Testis (tissue), 2 donors: ENCODE measurements at regions not wholly inside any gene's neighbourhood (a gene's known extent, or its start where the extent isn't known, plus 50 kb on each side); places are given as distances from the start of the nearest gene placed in this dataset.
"Not testable (repeated sequence)": the region's sequence is repeated elsewhere in the genome, so short reads cannot be mapped to it uniquely, and the experiment has no call there.

ENCODE experiments used
- DNase-seq: peaks from one replicate; pipeline ENCODE4 v3.0.0-alpha.2; 2019
- H3K27ac ChIP-seq, 2 donors: fragments of 200-600 bp; sonication (generic); one replicate each; pipeline ENCODE4 v1.5.1; 2019
- H3K27me3 ChIP-seq: fragments of 200-600 bp; sonication (generic); one replicate; pipeline ENCODE4 v1.5.1; 2019
- H3K36me3 ChIP-seq: fragments of 200-600 bp; sonication (generic); one replicate; pipeline ENCODE4 v1.5.1; 2017; ENCODE audit warnings: low read depth; ENCODE audit errors: missing control alignments
- H3K4me1 ChIP-seq: fragments of 200-600 bp; sonication (generic); one replicate; pipeline ENCODE4 v1.5.1; 2019
- H3K4me3 ChIP-seq, 2 donors: fragments of 200-600 bp; sonication (generic); one replicate each; pipeline ENCODE4 v1.5.1; 2017 to 2019
- H3K9me3 ChIP-seq: fragments of 200-600 bp; sonication (generic); one replicate; pipeline ENCODE4 v1.5.1; 2017
- CTCF ChIP-seq, 3 experiments: fragments of 450-650 bp in 2 of 3; fragments of 200-600 bp in 1 of 3; sonication (generic) in 1 of 3; IDR thresholded peaks; one replicate each; pipeline ENCODE4 v1.5.1; 2016 to 2019; ENCODE audit warnings: antibody characterized with exemption in 3 of 3, mild to moderate bottlenecking in 2 of 3, moderate library complexity in 1 of 3
- POLR2A ChIP-seq: fragments of 450-650 bp; IDR thresholded peaks from one replicate; pipeline ENCODE4 v1.6.1; 2017; ENCODE audit warnings: antibody characterized with exemption, mild to moderate bottlenecking, moderate library complexity
- WGBS, 2 donors: methylation state at CpG; one replicate each; pipeline ENCODE4 v1.1.5; 2018; 5-methylcytosine and 5-hydroxymethylcytosine counted together
- intact Hi-C: fragments of 100-400 bp; cut with DNase I; formaldehyde crosslinking; loops from one replicate; pipeline ENCODE4 v1.15.1; 2023; ENCODE audit warnings: low total_unique reads

- WGBS, 2 donors: 93 to 95% methylated on average over 8 of the region's 8 CpGs
- TF ChIP-seq POLR2A (no peak), CTCF (IDR thresholded peaks at IDR 0.05) (no peak)
- H3K4me1 ChIP-seq: no peaks in the 10 kb centered on the region
- no peak overlapping the region for H3K4me3 ChIP-seq
- no peaks in the 10 kb centered on the region for H3K27me3 ChIP-seq
- no peaks in the 10 kb centered on the region for H3K9me3 ChIP-seq
- DNase-seq: no peak
- intact Hi-C loops: no loop called here
- H3K36me3 ChIP-seq: no peaks in the 10 kb centered on the region
- no peak overlapping the region for H3K27ac ChIP-seq
Observed at GRCh38 chr1:232422898-232423297, 207.0 kb downstream of the SIPA1L2 start.

GRCh38 chr1:232422098-232422497, 207.8 kb downstream of the SIPA1L2 start:
- intact Hi-C loops: no loop called here
- TF ChIP-seq CTCF (IDR thresholded peaks at IDR 0.05) (no peak), POLR2A (no peak)
- no peak overlapping the region for H3K4me3 ChIP-seq
- H3K27ac ChIP-seq: no peak overlapping the region
- DNase-seq: no peak
- no peaks in the 10 kb centered on the region for H3K4me1 ChIP-seq
- no peaks in the 10 kb centered on the region for H3K27me3 ChIP-seq
- H3K9me3 ChIP-seq: no peaks in the 10 kb centered on the region
- no peaks in the 10 kb centered on the region for H3K36me3 ChIP-seq

GRCh38 chr1:232421143-232421796, 208.7 kb downstream of the SIPA1L2 start:
- DNase-seq: no peak
- H3K36me3 ChIP-seq: no peaks in the 10 kb centered on the region
- intact Hi-C loops: no loop called here
- H3K4me1 ChIP-seq: no peaks in the 10 kb centered on the region
- H3K9me3 ChIP-seq: no peaks in the 10 kb centered on the region
- TF ChIP-seq CTCF (IDR thresholded peaks at IDR 0.05): no peak
- no peak for TF ChIP-seq POLR2A
- H3K27ac ChIP-seq: no peak overlapping the region
- no peaks in the 10 kb centered on the region for H3K27me3 ChIP-seq
- WGBS, 2 donors: 91 to 96% methylated on average over 9 of the region's 9 CpGs
- no peak overlapping the region for H3K4me3 ChIP-seq

- no peak overlapping the region for H3K4me3 ChIP-seq
- H3K27me3 ChIP-seq: no peaks in the 10 kb centered on the region
- intact Hi-C loops: no loop called here
- no peak overlapping the region for H3K27ac ChIP-seq
- no peaks in the 10 kb centered on the region for H3K9me3 ChIP-seq
- WGBS, 2 donors: 63 to 64% methylated on average over 10 of the region's 10 CpGs
- no peak for TF ChIP-seq POLR2A
- TF ChIP-seq CTCF (IDR thresholded peaks at IDR 0.05): no peak
- H3K36me3 ChIP-seq: no peaks in the 10 kb centered on the region
- no peak for DNase-seq
- H3K4me1 ChIP-seq: no peaks in the 10 kb centered on the region
Observed at GRCh38 chr1:232417636-232418248, 212.2 kb downstream of the SIPA1L2 start.

- Histone ChIP-seq H3K36me3 (no peaks in the 10 kb centered on the region), H3K27me3 (no peaks in the 10 kb centered on the region), H3K27ac (no peak overlapping the region), H3K4me3 (no peak overlapping the region), H3K9me3 (no peaks in the 10 kb centered on the region), H3K4me1 (no peaks in the 10 kb centered on the region)
- WGBS, 2 donors: 89 to 92% methylated on average over 6 to 7 of the region's 8 CpGs
- no peak for DNase-seq
- TF ChIP-seq CTCF (IDR thresholded peaks at IDR 0.05) (no peak), POLR2A (no peak)
- intact Hi-C loops: no loop called here
Observed at GRCh38 chr1:232416026-232416568, 213.8 kb downstream of the SIPA1L2 start.

GRCh38 chr1:232415481-232415880, 214.5 kb downstream of the SIPA1L2 start:
- H3K36me3 ChIP-seq, H3K9me3 ChIP-seq, H3K4me1 ChIP-seq, H3K4me3 ChIP-seq, DNase-seq, H3K27me3 ChIP-seq, H3K27ac ChIP-seq, intact Hi-C loops: not testable (repeated sequence)
- WGBS, 2 donors: 81 to 100% methylated on average over 1 to 10 of the region's 10 CpGs
